ENCODE measurements at regions not wholly inside any gene's neighbourhood (a gene's known extent, or its start where the extent isn't known, plus 50 kb on each side); places are given as distances from the start of the nearest gene placed in this dataset.

- no peaks in the 10 kb centered on the region for H3K36me3 ChIP-seq (ENCODE audit: control insufficient read depth in 2 of 4, insufficient read depth in 4 of 4, low read length in 3 of 4)
- H3K4me2 ChIP-seq (ENCODE audit: insufficient read depth in 1 of 2, low read depth in 2 of 2, low read length in 2 of 2), result no peak overlapping the region
- no peaks in the 10 kb centered on the region for H3K79me1 ChIP-seq (ENCODE audit: low read depth, low read length)
- H4K5ac ChIP-seq (ENCODE audit: insufficient read length, low read depth, low read length), result no peak overlapping the region
- TF ChIP-seq YY1 (IDR thresholded peaks at IDR 0.05; ENCODE audit: low read depth, low read length) (0 out of 2 replicates have a peak, but pooled peaks have one; percentile 35), NRF1 (IDR thresholded peaks at IDR 0.05; ENCODE audit: low read depth, low read length) (no peak)
- no peak overlapping the region for H3K18ac ChIP-seq (ENCODE audit: extremely low read depth, low read length)
- no peaks in the 10 kb centered on the region for H4K20me1 ChIP-seq (replicated peaks in 1 of 2; ENCODE audit: control insufficient read depth in 1 of 2, insufficient read depth in 2 of 2, low read length in 2 of 2)
- H3K23me2 ChIP-seq (ENCODE audit: low read depth, low read length), result no peaks in the 10 kb centered on the region
- H3K56ac ChIP-seq (replicated peaks; ENCODE audit: insufficient read length, low read depth, low read length), result no peak overlapping the region
- no peak for DNase-seq (ENCODE audit: low read depth in 1 of 2, low spot score in 2 of 2)
- peak overlapping the region; percentile 89; the same call in 1 of the 2 replicates for H2AFZ ChIP-seq (ENCODE audit: low read length)
- H2BK12ac ChIP-seq (ENCODE audit: low read depth, low read length), result no peak overlapping the region
- ChIA-PET CTCF (ENCODE audit: partially characterized antibody) (interaction anchor here (0.7 to 2.2 kb wide), 21 partner anchors 9 to 1550 kb away, joined by 3 to 10 read pairs (median 3); no protein-coding TSS in a partner anchor), POLR2A (ENCODE audit: partially characterized antibody) (no interaction called here)
- no peaks in the 10 kb centered on the region for H3K79me2 ChIP-seq (ENCODE audit: control insufficient read depth in 1 of 2, insufficient read depth in 2 of 2, low read length in 2 of 2)
- H2BK15ac ChIP-seq (ENCODE audit: low read length), result no peak overlapping the region
- no peak overlapping the region for H2BK120ac ChIP-seq (replicated peaks; ENCODE audit: low read depth, low read length)
- peak overlapping the region; percentile 22; the same call in 1 of the 2 replicates for H4K8ac ChIP-seq (ENCODE audit: extremely low read depth, insufficient read depth, low read length)
- peak overlapping the region; percentile 65 for H4K91ac ChIP-seq (replicated peaks; ENCODE audit: insufficient read length, low read length)
- H3K9ac ChIP-seq (replicated peaks in 1 of 4; ENCODE audit: extremely low read depth in 1 of 4, low read depth in 3 of 4, low read length in 3 of 4), result no peak overlapping the region
- H3K4me3 ChIP-seq (ENCODE audit: extremely low read depth in 1 of 4, insufficient read depth in 2 of 4, low read depth in 3 of 4, low read length in 4 of 4), result no peak overlapping the region
- peaks cover 0 to 5% (median 0%) of the 10 kb centered on the region in 4 experiments; a peak in 2 of 7 replicates for H3K4me1 ChIP-seq (replicated peaks in 1 of 4; ENCODE audit: control insufficient read depth in 3 of 4, insufficient read depth in 4 of 4, low read length in 3 of 4)
- no peak overlapping the region for H3K23ac ChIP-seq (ENCODE audit: insufficient read length)
- H3K27ac ChIP-seq (ENCODE audit: low read depth, low read length), result no peak overlapping the region
- H2AK5ac ChIP-seq (ENCODE audit: low read depth, low read length), result no peak overlapping the region
- H3K9me3 ChIP-seq (ENCODE audit: insufficient read depth in 2 of 2, low read depth in 1 of 2, low read length in 1 of 2), result no peaks in the 10 kb centered on the region
- no peak overlapping the region for H3K4ac ChIP-seq (replicated peaks; ENCODE audit: insufficient read length, low read depth, low read length)
- peaks cover 0 to 8% (median 1%) of the 10 kb centered on the region in 4 experiments; a peak in 3 of 7 replicates for H3K27me3 ChIP-seq (replicated peaks in 1 of 4; ENCODE audit: control insufficient read depth in 3 of 4, extremely low read depth in 1 of 4, insufficient read depth in 3 of 4, low read length in 3 of 4)
- no peak overlapping the region for H3K14ac ChIP-seq (ENCODE audit: insufficient read length)
- no peak overlapping the region for H2BK20ac ChIP-seq (ENCODE audit: low read length)
- no peak for FAIRE-seq
- 79% methylated on average over 3 of the region's 3 CpGs; no CpG with 5 or more reads in 1 of the 2 experiments for WGBS, 2 experiments (ENCODE audit: extremely low coverage in 1 of 2, insufficient coverage in 1 of 2, insufficient read length in 1 of 2, insufficient replicate concordance in 2 of 2, low coverage in 1 of 2, low lambda C conversion rate in 2 of 2, missing lambda C conversion rate in 1 of 2)
- H2BK5ac ChIP-seq (ENCODE audit: low read depth, low read length), result no peak overlapping the region
Observed at GRCh38 chr6:115545672-115545986, 515.1 kb downstream of the FRK start.
